Globus pallidus (tissue), 1 donor: ENCODE measurements at regions not wholly inside any gene's neighbourhood (a gene's known extent, or its start where the extent isn't known, plus 50 kb on each side); places are given as distances from the start of the nearest gene placed in this dataset.

Experiments
- DNase-seq: peaks from one replicate; pipeline ENCODE4 v3.0.0-alpha.2; 2015; ENCODE audit warnings: low spot score

DNA sequence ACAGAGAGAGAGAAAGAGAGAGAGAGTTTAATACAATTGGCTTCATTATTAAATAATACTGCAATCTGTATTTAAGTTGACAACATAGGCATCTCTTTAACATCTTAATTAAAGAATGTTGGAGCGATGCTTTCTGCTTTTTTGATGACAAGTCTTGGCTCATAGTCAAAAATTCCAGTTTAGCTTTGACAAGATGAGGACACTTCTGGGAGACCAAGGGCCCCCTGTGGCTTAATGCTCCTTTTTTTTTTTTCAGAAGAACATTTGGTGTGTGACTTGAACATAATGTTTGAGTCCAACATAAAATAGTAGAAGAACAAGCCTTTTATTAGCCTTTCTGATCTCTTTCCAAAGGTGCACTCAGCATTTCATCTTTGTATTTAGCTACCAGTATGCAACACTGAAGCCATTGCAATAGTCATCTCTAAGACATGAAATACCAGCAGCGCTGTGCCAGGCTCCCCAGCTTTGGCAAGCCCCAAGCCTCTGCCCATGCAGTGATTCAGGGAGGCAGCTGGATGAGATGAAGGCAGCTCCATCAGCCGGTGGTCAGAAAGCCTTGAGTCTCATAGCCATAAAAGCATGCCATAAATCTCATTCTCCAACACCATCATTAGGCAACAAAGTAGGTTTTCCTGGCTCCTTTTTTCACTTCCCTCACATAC lies 349.4 kb upstream of the SEMA6D start:
- no peak for DNase-seq

DNA sequence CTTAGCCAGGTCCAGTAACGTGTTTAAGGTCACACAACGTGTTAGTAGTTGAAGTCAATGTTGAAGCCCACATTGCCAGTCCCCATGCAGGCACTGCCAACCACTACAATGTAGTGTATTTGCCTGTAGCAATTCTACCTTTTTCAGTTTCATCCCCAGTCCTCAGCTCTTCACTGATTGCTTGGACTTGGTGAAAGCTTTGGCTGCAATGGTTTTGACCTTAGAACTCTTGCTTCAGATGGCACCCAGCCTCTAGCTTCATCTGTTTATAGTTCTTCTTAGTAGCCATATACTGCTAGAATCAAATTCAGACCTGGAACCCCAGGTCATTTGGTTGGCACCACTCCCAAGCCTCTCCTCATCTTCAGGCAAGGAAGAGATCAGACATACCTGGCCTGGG lies 345.4 kb upstream of the SEMA6D start:
- no peak for DNase-seq

DNA sequence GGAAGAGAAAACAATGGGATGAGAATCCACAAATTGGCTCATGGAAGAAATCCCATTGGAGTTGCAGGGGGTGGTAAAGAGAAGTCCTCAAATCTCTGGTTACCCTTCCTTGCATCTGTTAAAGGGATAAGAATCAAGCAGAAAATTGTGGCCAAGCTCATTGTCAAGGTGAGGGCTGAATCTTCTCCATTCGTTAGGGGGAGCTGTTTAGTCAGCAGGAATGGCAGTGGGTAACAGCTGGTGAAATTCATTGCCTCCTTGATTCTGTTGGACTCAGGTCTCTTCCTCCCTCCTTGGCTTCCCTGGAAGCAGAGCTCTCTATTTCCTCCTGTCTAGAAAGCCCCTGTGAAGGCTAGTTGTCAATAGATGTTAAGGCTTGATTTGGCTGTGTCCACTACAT lies 343.1 kb upstream of the SEMA6D start:
- DNase-seq = no peak

DNA sequence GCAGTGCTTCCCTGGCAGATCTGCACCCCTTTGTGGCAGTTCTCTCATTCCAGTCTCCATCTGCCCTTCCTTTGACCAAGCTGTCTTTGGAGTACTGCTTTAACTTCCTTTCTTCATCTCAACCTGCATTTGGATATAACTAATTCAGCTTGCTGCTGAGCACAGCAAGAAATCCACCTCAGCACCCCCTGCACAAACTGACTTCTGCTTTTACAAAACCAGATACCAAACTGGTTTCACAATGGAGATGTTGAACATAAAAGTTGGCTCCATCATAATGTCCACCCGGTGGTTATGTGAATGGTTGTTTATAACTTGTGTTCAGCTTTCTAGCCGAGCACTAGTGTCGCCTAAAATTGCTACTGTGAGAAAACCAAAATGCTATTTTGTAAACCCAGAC lies 341.1 kb upstream of the SEMA6D start:
- DNase-seq = no peak

DNA sequence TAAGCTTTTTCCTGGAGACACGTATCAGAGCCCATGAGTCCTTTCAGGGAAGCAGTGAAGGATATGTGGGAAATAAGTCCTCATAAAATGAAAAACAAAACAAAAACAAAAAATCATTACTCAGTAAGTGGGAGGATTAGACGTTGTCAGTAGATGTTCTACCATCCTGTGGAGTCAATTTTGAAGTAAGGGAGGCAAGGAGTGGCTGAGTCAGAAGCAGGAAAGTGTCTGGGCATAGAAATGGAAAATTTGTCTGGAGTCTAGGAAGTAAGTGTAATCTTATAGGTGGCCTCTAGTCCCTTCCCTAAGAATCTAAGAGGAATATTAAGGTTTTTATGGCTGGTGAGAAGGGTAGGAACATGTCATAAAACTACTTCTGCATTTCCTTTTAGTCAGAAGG lies 339.8 kb upstream of the SEMA6D start:
- DNase-seq = no peak

DNA sequence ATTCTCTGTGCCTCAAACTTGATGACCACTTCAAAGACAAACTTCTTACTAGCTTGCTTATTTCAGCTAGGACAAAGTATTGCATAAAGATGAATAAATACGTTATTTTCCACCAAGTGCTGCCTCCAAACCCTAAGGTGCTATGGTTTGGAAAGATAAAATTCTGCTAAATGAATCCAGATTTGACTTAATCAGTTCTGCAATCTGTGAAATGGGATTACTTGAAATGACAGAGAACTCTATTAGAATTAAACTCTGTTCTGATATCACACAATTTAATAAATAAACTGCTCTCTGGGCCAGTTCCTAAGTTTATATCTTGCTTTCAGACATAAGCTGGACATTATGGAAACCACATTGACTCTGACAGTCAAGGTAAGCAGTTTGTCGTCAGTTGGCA lies 338.8 kb upstream of the SEMA6D start:
- DNase-seq = no peak

DNA sequence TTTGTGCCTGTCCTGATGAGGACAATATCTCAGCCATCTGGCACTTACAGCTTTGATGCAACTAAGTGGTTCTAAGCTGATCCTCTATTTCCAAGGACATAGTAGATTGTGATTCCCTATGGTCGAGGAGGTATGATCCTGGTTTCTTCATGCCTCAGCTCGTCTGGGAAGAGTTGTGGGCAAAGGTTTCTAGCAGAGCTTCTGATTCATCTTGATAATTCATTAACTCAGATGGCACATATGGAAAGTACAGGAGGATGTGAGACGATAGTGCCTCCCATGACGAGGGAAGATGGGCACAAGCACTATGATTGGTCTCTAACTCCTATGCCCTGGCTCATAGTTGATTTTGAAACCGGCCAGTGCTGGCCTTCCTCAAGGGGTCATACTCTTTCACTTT lies 334.2 kb upstream of the SEMA6D start:
- DNase-seq = no peak

DNA sequence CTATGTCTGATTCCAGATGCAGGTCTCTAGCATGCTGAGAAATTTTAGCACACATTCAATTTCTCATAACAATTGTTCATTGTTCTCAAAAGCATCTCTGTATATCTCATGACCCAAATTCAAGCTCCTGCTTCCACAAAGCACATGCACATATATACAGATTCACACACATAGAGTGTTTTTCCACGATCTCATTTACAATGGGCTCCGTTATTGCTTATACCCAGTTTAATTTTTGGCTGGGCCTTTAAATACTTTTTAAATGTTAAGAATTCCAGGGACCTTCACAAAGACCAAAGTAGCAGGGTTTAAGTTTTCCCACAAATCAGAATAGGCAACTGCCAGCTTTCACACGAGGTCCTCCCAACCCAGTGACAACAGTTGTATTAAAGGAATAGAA lies 333.5 kb upstream of the SEMA6D start:
- no peak for DNase-seq

DNA sequence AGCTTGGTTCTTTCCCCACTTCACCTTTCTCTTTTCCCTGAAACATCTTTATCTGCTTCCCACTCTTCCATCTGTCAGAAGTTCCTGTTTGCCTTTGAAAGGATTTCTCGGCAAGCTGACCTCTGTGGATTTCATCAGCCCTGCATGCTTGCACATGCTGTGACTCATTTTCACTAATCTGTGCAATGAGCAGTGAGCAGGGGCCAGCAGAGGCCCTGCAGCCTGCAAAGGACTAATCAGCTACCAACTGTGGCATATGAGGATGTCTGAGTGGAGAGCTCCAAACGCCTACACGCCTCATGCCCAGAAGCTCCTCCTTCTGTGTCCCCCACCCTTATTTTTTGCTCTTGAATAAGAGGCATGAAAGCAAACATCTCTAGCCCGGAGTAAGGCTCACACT lies 333.0 kb upstream of the SEMA6D start:
- DNase-seq = no peak

DNA sequence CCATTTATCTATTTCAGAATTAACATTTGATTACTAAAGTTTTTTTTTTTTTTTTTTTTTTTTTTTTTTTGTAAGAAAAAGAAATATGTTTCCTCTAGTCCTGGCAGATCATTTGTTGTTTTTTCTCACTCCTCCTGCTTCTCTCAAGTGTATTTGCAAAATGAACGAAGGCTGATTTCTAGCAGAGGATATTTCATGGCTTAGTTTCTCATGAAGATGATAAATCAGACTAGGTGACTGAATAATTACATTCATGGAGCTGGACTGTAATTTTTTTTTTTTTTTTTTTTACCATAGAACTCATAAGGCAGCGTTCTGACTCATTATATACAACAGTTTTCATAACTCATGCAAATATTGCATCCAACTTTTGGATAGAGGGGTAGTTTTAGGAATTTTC lies 332.5 kb upstream of the SEMA6D start:
- no peak for DNase-seq

DNA sequence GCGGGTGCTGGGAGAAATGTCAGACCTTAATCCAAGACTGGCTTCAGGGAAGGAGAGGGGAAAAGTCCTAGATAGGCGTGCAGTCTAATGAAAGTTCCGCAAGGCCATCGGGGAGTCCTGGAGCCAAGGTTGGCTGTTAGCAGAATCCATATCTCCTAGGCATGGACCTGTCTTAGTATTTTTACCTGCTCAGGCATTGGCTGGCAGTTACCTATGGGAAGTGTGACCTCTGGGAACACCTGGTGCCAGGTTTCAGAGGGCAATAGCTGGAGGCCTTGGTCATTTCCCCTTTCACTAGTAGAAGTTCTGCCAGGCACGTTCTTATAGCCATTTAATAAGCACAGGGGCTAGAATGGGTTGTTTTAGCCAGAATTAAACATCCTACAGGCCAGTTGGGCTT lies 330.8 kb upstream of the SEMA6D start:
- no peak for DNase-seq

DNA sequence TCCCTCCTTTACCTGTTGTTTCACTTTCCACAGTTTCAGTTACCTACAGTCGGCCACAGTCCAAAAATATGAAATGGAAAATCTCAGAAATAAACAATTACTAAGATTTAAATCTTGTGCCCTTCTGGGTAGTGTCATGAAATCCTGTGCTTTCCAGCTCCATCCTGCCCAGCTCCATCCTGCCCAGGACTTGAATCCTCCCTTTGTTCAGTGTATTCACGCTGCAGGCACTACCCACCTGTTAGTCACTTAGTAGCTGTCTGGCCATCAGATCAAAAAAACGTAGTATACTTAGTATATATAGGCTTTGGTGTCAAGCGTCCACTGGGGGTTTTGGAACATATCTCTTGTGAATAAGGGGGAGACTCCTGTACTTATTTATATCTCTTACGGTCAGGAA lies 329.0 kb upstream of the SEMA6D start:
- DNase-seq = no peak

DNA sequence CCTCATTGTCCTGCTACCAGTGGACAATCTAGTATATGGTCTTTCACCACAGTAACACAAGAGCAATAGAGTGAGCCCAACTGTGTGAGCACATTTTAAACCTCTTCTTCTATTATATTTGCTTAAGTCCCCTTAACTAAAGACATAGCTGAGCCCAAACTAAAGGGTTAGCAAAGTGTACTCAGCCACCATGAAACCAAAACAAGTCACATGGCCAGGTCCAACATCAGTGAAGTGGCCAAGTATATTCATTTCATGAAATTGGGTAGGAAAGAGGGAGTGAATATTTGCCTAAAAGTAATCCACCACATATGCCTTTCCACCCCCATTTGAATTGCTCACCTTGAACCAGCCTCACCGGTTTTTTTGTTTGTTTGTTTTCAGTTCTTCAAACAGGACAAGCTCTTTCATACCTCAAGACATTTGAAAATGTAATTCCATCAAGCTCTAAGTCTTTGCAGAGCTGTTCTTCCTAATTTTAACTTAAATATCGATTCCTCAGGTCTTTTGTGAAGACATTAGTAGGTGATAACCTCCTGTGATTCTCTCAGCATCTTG lies 327.0 kb upstream of the SEMA6D start:
- DNase-seq = no peak

DNA sequence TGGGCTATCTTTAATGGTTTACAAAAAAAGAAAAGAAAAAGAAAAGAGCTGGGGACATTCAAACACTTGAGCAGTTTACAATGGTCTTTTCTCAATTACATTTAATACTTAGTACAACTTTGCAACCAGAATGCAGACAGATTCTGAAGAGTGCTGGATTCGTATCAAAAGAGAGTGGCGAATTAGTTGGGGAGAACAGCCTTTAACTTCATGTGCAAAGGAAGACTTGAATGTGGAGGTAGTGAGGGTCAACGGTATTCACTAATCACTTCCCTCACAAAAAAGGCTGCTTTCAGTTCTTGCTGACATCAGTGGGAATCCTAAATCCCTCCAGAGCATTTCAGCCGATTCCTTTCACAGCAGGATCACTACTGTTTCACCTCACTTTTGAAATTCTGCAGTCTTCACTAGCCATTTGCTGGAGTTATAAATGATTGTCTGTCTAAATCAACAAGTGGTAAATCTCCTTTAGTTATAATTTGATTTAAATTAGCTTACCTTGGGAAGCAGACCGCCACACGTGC lies 323.0 kb upstream of the SEMA6D start:
- no peak for DNase-seq

DNA sequence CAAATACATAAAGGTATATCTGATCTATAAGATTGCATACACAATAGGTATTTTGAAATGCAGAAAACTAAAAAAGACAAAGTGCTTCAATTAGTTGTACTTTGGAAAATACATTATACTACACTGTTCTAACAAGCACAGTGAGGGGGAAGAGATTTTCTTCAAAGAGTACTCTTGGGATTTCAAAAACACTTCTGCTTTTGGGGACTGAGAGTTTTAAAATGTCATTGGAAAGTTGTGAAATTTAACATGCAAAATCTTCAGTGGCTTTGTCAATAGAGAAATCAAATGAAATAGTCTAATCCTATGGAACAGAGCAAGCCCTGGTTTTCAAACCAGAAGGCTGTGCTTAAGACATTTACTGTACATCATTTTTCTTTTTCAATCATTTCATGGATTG lies 322.2 kb upstream of the SEMA6D start:
- no peak for DNase-seq

DNA sequence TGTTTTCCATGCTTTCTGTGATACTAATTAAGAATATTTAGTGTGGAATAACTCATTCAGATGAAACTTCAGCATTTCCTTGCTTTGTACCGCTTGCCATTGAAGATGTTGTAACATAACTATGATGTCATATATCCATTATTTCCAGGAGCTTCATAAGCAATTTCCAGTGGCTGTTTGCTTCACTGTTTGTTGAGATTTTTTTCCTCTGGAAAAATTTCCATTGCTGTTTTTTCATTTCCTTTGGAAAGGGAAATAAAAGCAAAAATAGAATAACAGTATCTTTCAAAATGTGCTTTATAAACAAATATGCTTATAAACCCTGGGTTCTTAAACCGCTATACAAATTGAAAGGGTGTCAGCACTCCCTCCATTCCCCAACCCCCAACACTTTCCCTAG lies 319.6 kb upstream of the SEMA6D start:
- DNase-seq = no peak

DNA sequence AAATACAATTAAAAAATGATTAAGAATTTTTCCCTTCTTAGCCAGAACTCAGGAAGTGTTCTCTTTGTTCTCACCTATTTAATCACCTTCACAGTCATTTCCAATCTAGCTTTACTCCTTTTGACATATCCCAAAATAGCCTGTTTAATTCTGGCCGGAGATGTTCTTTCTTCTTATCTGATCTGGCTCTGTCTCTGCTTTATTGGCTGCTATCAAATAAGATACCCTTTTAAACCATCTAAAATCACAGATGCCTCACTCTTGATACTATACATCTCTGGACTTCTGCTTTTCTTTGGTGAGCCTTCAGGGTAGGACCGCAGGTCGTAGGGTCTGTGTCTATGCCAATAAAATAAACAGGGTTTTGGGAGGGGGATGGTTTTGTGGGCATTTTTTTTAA lies 319.2 kb upstream of the SEMA6D start:
- DNase-seq = no peak

DNA sequence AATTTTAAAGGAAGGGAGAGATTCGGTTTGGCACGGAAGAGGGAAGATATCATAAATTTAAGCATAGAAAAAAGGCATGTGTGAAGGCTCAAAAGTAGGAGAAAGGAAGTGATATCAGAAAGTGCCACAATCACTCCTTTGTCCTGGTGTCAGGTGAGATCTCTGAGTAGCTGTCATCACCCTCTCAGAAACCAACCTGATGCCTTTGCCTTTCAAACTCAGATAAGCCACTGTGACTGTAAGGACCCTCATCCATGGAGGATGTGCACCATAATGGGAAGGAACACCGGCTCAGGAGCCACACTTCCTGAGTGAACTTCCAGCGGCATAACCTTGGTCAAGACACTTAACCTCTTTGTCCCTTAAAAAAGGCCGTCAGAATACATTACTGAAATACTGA lies 318.7 kb upstream of the SEMA6D start:
- DNase-seq = no peak

DNA sequence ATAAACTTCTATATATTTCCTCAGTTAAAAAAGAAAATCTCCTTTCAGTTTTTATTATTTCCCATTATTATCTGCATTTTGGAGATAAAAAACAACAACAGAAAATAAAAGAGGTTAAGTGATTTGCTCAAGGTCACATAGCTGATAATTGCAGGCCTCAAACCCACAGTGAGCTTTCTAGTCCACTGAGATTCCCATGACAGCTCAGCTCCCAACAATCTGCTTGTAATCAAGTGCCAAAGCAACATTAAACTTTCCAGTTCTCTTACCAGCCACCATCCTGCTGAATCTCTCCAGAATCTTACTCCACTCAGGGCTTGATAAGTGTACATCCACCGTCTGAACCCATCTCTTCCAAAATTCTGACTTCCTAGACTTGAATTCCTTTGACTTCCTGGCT lies 318.2 kb upstream of the SEMA6D start:
- DNase-seq = no peak

DNA sequence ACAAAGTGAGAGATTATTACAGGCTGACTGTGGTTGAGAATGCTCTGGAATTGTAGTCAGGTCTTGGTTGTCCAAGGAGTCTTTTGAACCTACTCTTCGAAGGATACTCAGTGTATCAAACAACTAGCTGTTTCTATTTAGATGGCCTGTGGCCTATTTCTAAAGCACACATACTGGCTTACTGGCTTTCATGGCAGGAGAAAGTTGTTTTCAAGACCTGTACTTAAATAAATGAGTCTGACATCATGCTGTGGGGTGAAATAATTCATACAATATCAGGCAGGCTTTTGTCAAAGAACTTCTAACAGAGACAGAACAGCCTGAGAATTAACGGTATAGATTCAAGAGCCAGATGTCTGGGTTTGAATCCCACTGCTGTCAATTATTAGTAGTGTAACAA lies 316.7 kb upstream of the SEMA6D start:
- DNase-seq = no peak

DNA sequence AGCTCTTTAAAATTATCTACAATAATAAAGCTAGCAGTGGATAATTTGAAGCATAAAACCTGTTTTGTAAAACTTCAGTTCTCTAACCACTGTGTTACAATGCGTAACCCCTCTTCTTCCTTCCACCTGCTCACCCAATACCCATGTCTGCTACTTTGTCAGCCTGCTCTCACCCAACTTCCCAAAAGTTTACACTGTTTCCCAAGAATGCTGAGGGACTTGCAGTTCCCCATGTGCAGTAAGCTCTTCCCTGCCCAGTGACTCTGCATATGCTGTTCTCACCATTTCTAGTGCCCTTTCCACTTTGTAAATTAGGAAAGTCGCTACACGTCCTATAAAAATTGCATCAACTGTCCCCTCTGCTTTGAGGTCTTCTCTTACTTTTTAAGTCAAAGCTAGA lies 315.9 kb upstream of the SEMA6D start:
- no peak for DNase-seq

DNA sequence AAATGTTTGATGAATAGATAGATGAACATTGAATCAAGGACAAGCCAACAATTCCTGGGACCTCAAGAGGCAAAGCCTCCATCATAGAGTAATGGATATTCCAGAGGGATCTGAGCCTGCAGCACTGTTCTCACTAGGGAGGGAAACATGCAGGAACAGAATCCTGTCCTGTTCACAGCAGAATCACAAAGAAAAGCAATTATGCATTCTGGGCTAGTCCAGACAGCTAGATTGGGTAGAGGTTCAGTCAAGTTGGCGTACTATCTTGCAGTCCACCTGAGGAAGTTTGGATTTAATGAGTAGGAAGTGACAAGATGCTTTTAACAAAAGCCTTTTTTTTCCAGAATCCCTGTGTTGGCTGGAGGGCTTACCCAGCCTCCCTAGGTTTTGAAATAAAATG lies 314.5 kb upstream of the SEMA6D start:
- DNase-seq = no peak

DNA sequence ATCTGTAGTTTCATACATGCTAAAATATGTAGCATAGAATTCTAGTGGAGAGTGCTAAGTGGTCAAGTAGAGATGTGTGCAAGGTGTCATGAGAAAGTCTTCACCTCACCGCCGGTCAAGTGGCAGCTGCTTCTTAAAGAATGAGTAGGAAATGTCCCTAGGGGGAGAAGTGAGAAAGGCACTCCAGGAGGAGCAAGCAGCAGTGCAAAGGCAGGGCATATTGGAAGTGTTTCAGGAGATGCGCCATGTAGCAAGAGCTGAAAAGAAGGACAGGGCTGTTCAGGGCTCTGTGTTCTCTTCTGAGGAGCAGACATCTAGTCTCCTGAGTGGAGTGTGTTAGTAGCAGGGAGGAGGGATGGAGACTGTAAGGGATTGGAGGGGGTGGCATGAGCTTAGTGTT lies 312.4 kb upstream of the SEMA6D start:
- no peak for DNase-seq
